Stimulated activated naive CD8-positive, alpha-beta T cell treated with anti-CD3 and anti-CD28 coated beads, Interleukin-15, Interleukin-2, amounts not matched to agents 100 ng/mL and 50 ng/mL, for 24 hours (primary cell): ENCODE measurements at regions not wholly inside any gene's neighbourhood (a gene's known extent, or its start where the extent isn't known, plus 50 kb on each side); places are given as distances from the start of the nearest gene placed in this dataset.
"Not testable (repeated sequence)": the region's sequence is repeated elsewhere in the genome, so short reads cannot be mapped to it uniquely, and the experiment has no call there.

Experiments used
- H3K27ac Mint-ChIP-seq: one replicate; pipeline ENCODE4 v1.8.0; 2021; ENCODE audit warnings: mild to moderate bottlenecking, mixed read lengths
- H3K27me3 Mint-ChIP-seq: one replicate; pipeline ENCODE4 v1.8.0; 2021; ENCODE audit warnings: mixed read lengths
- H3K36me3 Mint-ChIP-seq: one replicate; pipeline ENCODE4 v1.8.0; 2021; ENCODE audit warnings: low read depth, mixed read lengths
- H3K4me1 Mint-ChIP-seq: one replicate; pipeline ENCODE4 v1.8.0; 2021; ENCODE audit warnings: low read depth, mixed read lengths
- H3K4me3 Mint-ChIP-seq: one replicate; pipeline ENCODE4 v1.8.0; 2021; ENCODE audit warnings: mild to moderate bottlenecking, mixed read lengths
- H3K9me3 Mint-ChIP-seq: one replicate; pipeline ENCODE4 v1.8.0; 2021; ENCODE audit warnings: mixed read lengths

GRCh38 chr13:79966493-79966895 lies 374.4 kb downstream of the SPRY2 start:
- Mint-ChIP-seq H3K4me1 (no peaks in the 10 kb centered on the region), H3K27ac (no peak overlapping the region), H3K27me3 (no peaks in the 10 kb centered on the region), H3K9me3 (peaks cover 6% of the 10 kb centered on the region), H3K4me3 (no peak overlapping the region), H3K36me3 (no peaks in the 10 kb centered on the region)

DNA sequence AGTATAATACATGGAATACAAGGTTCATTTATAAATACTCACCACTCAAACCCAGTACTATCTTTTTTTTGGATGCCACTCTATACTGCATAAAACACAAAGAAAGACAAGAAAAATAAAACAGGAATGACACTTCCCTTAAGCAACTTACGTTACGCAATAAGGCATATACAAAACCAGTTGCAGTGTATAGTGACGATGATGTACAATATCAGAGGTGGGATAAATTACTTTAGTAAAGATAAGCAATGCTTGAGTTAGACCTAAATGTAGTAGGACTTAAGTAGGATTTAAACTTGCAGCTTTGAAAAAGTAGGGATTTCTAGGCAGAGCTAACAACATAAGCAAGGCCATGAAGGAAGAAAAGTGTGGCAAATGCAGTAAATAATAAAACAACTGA lies 374.9 kb downstream of the SPRY2 start:
- Mint-ChIP-seq H3K36me3 (no peaks in the 10 kb centered on the region), H3K9me3 (peaks cover 6% of the 10 kb centered on the region), H3K4me1 (no peaks in the 10 kb centered on the region), H3K27me3 (no peaks in the 10 kb centered on the region), H3K27ac (no peak overlapping the region), H3K4me3 (no peak overlapping the region)

DNA sequence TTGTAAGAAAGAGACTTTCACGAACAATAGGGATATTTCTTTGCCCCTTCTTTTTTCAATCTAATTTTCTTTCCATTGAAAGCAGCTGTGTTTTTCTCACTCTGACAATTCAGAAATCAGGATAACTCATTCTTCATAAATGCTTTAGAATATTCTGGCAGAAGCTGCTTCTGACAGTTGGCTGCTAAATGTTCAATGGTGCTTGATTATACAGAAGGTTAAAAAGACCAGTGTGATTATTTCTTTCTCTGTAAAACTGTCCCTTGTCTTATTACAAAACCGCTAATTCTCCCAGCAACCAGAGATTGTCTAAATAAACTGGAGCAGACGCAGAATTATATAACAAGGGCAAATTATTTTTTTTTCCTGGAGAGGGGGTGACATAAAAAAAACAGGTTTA lies 394.4 kb downstream of the SPRY2 start:
- H3K36me3 Mint-ChIP-seq = no peaks in the 10 kb centered on the region
- H3K27ac Mint-ChIP-seq = no peak overlapping the region
- H3K4me1 Mint-ChIP-seq = no peaks in the 10 kb centered on the region
- H3K4me3 Mint-ChIP-seq = no peak overlapping the region
- H3K27me3 Mint-ChIP-seq = no peaks in the 10 kb centered on the region
- H3K9me3 Mint-ChIP-seq = peaks cover 8% of the 10 kb centered on the region

- Mint-ChIP-seq H3K27ac (no peak overlapping the region), H3K4me3 (no peak overlapping the region), H3K27me3 (no peaks in the 10 kb centered on the region), H3K4me1 (no peaks in the 10 kb centered on the region), H3K9me3 (peaks cover 8% of the 10 kb centered on the region), H3K36me3 (no peaks in the 10 kb centered on the region)
Measured at GRCh38 chr13:79943346-79944023, 397.4 kb downstream of the SPRY2 start.

GRCh38 chr13:79941752-79942151 lies 399.2 kb downstream of the SPRY2 start:
- Mint-ChIP-seq H3K27ac (no peak overlapping the region), H3K36me3 (no peaks in the 10 kb centered on the region), H3K4me3 (no peak overlapping the region), H3K9me3 (no peaks in the 10 kb centered on the region), H3K4me1 (no peaks in the 10 kb centered on the region), H3K27me3 (no peaks in the 10 kb centered on the region)

DNA sequence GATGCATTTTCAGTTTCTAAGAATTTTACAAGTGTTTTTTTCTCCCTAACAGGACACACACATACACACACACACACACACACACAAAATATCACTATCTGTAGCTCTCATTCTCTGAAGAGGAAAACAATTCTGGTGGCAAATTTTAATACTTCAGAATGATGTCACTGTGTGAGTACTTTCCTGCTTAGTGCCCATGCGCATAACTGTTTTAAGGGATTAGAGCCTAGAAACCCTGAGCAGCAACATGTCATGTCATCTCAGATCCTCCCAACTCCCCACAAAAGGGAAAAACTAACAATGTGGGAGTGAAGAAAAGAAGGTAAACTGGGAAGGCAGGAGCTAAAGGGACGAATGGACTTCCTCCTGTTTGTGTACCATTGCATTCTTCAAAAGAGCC lies 401.2 kb downstream of the SPRY2 start:
- Mint-ChIP-seq H3K36me3 (no peaks in the 10 kb centered on the region), H3K27me3 (no peaks in the 10 kb centered on the region), H3K9me3 (no peaks in the 10 kb centered on the region), H3K4me3 (no peak overlapping the region), H3K4me1 (no peaks in the 10 kb centered on the region), H3K27ac (no peak overlapping the region)

GRCh38 chr13:79937771-79938216 lies 403.1 kb downstream of the SPRY2 start:
- H3K27ac Mint-ChIP-seq = no peak overlapping the region
- H3K27me3 Mint-ChIP-seq = no peaks in the 10 kb centered on the region
- H3K36me3 Mint-ChIP-seq = no peaks in the 10 kb centered on the region
- H3K4me3 Mint-ChIP-seq = no peak overlapping the region
- no peaks in the 10 kb centered on the region for H3K9me3 Mint-ChIP-seq
- no peaks in the 10 kb centered on the region for H3K4me1 Mint-ChIP-seq

- Mint-ChIP-seq H3K36me3 (no peaks in the 10 kb centered on the region), H3K27ac (no peak overlapping the region), H3K27me3 (no peaks in the 10 kb centered on the region), H3K4me1 (no peaks in the 10 kb centered on the region), H3K9me3 (no peaks in the 10 kb centered on the region), H3K4me3 (no peak overlapping the region)
Measured at GRCh38 chr13:79937311-79937710, 403.6 kb downstream of the SPRY2 start.

DNA sequence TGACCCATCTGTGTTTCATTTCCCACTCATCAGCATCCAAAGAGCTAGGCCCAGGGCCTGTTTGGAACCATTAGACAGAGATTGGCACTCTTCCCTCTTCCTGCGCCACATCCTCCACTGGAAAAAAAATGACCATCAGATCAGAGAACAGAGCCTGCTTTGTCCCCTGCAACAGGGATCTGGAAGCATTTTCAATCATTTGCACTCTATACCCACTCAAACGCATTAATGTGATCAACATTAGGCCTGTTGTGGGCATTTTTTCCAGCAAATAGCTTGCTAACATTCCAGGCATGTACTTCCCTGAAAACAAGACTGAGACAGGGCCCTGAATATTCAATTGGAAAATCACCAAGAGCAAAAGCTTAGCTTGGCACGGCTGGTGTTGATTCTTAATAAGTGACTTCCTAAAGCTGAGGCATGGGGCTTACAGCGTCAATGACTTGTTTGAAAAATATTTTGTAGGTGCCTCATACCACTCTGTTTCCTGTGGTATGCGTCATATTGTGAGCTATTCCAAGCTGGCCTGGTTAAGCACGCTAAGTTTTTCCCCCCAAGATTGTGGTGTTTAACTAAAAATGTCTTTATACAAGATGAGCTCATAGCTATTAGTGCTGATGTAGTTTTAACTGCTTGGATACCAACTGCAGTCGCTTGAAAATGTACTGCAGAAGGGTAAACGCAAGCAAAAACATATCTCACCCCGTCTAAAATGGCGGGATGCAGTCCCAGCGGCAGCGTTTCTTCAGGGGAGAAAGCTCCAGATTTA lies 404.4 kb downstream of the SPRY2 start:
- no peaks in the 10 kb centered on the region for H3K4me1 Mint-ChIP-seq
- no peak overlapping the region for H3K4me3 Mint-ChIP-seq
- no peaks in the 10 kb centered on the region for H3K27me3 Mint-ChIP-seq
- H3K27ac Mint-ChIP-seq = no peak overlapping the region
- no peaks in the 10 kb centered on the region for H3K9me3 Mint-ChIP-seq
- H3K36me3 Mint-ChIP-seq = no peaks in the 10 kb centered on the region

DNA sequence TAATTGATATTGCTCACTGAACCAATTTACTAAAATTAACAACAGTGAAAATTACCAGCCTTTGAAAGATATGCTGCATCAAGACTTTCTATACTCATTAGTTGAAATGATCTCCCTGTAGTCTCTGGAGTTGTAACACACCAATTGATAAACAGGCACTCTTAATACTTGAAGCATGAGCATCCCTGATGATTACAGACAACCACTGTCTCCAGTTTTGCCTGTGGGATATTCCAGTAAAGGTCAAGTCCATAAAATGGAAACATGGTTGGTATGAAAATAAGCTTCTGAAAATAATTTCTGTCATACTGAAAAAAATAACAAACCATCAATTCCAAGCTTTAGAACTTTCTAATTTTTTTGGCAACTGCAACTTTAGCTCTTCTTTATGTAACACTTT lies 405.8 kb downstream of the SPRY2 start:
- no peaks in the 10 kb centered on the region for H3K36me3 Mint-ChIP-seq
- H3K27ac Mint-ChIP-seq = no peak overlapping the region
- H3K27me3 Mint-ChIP-seq = no peaks in the 10 kb centered on the region
- no peaks in the 10 kb centered on the region for H3K4me1 Mint-ChIP-seq
- no peaks in the 10 kb centered on the region for H3K9me3 Mint-ChIP-seq
- no peak overlapping the region for H3K4me3 Mint-ChIP-seq

DNA sequence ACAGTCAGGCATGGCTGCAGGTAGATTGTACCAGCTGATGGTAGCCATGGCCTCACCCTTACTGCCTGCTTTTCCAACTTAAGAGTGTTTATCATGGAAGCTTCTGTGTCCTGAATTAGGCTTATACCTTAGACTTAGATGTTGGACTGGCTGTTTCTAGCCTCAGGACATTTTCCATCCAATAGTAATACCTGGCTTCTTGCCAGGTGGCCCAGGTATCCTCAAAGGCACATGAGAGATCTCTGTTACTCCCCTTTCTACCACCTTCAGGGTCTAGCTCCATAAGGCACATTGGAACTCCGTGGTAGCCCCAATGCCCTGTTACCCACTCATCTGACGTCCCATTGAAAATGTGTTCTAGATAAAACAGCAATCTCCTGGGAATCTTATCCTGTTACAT lies 407.5 kb downstream of the SPRY2 start:
- no peaks in the 10 kb centered on the region for H3K4me1 Mint-ChIP-seq
- H3K27ac Mint-ChIP-seq = no peak overlapping the region
- H3K27me3 Mint-ChIP-seq = no peaks in the 10 kb centered on the region
- no peaks in the 10 kb centered on the region for H3K36me3 Mint-ChIP-seq
- no peaks in the 10 kb centered on the region for H3K9me3 Mint-ChIP-seq
- no peak overlapping the region for H3K4me3 Mint-ChIP-seq

DNA sequence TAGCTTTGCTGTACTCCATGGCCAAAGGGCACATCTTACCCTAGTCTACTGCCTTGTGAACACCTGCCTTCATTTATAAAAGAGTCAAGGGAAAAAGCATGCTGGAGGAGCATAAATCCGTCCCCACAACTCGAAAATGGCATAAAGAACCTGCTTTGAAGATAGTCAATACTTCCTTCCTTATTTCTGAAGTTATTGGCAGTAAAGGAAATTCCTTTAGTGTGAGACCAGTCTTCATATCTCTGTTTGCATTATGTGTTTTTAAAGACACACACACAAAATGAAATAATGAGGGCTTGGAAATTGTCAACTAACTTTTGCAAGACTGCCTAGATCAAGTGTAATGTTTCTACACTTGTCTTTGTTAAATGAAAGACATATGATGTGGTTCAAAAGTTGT lies 408.4 kb downstream of the SPRY2 start:
- H3K4me1 Mint-ChIP-seq = no peaks in the 10 kb centered on the region
- no peaks in the 10 kb centered on the region for H3K27me3 Mint-ChIP-seq
- H3K36me3 Mint-ChIP-seq = no peaks in the 10 kb centered on the region
- no peak overlapping the region for H3K4me3 Mint-ChIP-seq
- H3K9me3 Mint-ChIP-seq = no peaks in the 10 kb centered on the region
- no peak overlapping the region for H3K27ac Mint-ChIP-seq

DNA sequence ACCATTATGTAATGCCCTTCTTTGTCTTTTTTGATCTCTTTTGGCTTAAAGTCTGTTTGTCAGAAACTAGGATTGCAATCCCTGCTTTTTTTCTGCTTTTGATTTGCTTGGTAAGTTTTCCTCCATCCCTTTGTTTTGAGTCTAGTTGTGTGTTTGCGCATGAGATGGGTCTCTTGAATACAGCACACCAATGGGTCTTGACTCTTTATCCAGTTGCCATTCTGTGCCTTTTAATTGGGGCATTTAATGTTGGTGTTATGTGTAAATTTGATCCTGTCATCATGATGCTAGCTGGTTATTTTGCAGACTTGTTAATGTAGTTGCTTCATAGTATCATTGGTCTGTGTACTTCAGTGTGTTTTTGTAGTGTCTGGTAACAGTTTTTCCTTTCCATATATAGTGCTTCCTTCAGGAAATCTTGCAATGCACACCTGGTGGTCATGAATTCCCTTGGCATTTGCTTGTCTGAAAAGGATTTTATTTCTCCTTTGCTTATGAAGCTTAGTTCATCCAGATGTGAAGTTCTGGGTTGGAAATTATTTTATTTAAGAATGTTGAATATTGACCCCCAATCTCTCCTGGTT lies 416.9 kb downstream of the SPRY2 start:
- H3K4me3 Mint-ChIP-seq, H3K27ac Mint-ChIP-seq, H3K36me3 Mint-ChIP-seq, H3K27me3 Mint-ChIP-seq, H3K4me1 Mint-ChIP-seq: not testable (repeated sequence)
- H3K9me3 Mint-ChIP-seq = peaks cover 27% of the 10 kb centered on the region

- Mint-ChIP-seq H3K27me3 (no peaks in the 10 kb centered on the region), H3K27ac (no peak overlapping the region), H3K9me3 (peaks cover 14% of the 10 kb centered on the region)
Measured at GRCh38 chr13:79919091-79919490, 421.8 kb downstream of the SPRY2 start.

DNA sequence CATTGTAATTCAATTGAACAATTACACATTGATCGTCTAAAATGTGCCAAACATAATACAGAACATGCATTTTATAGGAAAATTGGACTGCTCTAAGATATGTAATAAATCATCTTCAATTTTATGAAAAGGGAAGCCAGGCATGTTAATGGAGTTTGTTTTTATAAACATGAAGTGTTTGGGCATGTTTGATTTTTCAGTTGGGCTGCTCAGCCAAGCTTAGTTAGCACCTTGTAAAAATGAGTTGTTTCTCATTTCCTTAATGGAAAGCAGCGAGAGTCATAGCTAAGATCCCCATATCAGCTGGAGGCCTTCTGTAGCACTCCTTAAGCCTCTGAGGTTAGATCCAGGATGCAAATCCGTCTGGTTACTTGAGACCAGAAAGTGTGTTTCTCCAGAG lies 422.3 kb downstream of the SPRY2 start:
- Mint-ChIP-seq H3K27ac (no peak overlapping the region), H3K9me3 (peaks cover 11% of the 10 kb centered on the region), H3K36me3 (no peaks in the 10 kb centered on the region), H3K4me1 (no peaks in the 10 kb centered on the region), H3K4me3 (no peak overlapping the region), H3K27me3 (no peaks in the 10 kb centered on the region)

More at GRCh38 chr13:79919091-79919490, 421.8 kb downstream of the SPRY2 start:
- no peaks in the 10 kb centered on the region for H3K4me1 Mint-ChIP-seq
- H3K36me3 Mint-ChIP-seq = no peaks in the 10 kb centered on the region
- H3K4me3 Mint-ChIP-seq = no peak overlapping the region
